ENCODE measurements at regions not wholly inside any gene's neighbourhood (a gene's known extent, or its start where the extent isn't known, plus 50 kb on each side); places are given as distances from the start of the nearest gene placed in this dataset.

GRCh38 chr18:39685303-39685902 is 2119.8 kb upstream of the CELF4 start:
- DNase-seq = no peak

- no peak for DNase-seq
These were observed 2115.5 kb upstream of the CELF4 start for GRCh38 chr18:39681061-39681460.

- no peak for DNase-seq
These were observed 2110.3 kb upstream of the CELF4 start for GRCh38 chr18:39675906-39676305.

GRCh38 chr18:39675368-39675767 is 2109.8 kb upstream of the CELF4 start:
- no peak for DNase-seq

GRCh38 chr18:39672171-39672570 is 2106.6 kb upstream of the CELF4 start:
- DNase-seq = no peak

GRCh38 chr18:39667905-39668304 is 2102.3 kb upstream of the CELF4 start:
- DNase-seq = no peak

- DNase-seq = no peak
These were observed 2100.9 kb upstream of the CELF4 start for GRCh38 chr18:39666541-39666940.

- DNase-seq = no peak
These were observed 2096.3 kb upstream of the CELF4 start for GRCh38 chr18:39661856-39662366.

- DNase-seq = no peak
These were observed 2094.5 kb upstream of the CELF4 start for GRCh38 chr18:39660141-39660540.

GRCh38 chr18:39655341-39655740 is 2089.7 kb upstream of the CELF4 start:
- DNase-seq = no peak

GRCh38 chr18:39653221-39653620 is 2087.6 kb upstream of the CELF4 start:
- DNase-seq = no peak

- DNase-seq = no peak
These were observed 2083.0 kb upstream of the CELF4 start for GRCh38 chr18:39648616-39649015.

GRCh38 chr18:39647627-39648534 is 2082.3 kb upstream of the CELF4 start:
- DNase-seq = no peak

GRCh38 chr18:39638224-39638623 is 2072.6 kb upstream of the CELF4 start:
- DNase-seq = no peak

- DNase-seq = no peak
These were observed 2071.3 kb upstream of the CELF4 start for GRCh38 chr18:39636931-39637330.

GRCh38 chr18:39635966-39636365 is 2070.4 kb upstream of the CELF4 start:
- DNase-seq = no peak

GRCh38 chr18:39635192-39635591 is 2069.6 kb upstream of the CELF4 start:
- DNase-seq = no peak

GRCh38 chr18:39627936-39628335 is 2062.3 kb upstream of the CELF4 start:
- DNase-seq = no peak

- DNase-seq = no peak
These were observed 2059.4 kb upstream of the CELF4 start for GRCh38 chr18:39624961-39625360.

GRCh38 chr18:39622431-39622830 is 2056.8 kb upstream of the CELF4 start:
- no peak for DNase-seq

GRCh38 chr18:39620551-39621168 is 2055.1 kb upstream of the CELF4 start:
- no peak for DNase-seq

GRCh38 chr18:39618265-39619003 is 2052.8 kb upstream of the CELF4 start:
- no peak for DNase-seq
